HEK293T (cell line): ENCODE measurements at regions not wholly inside any gene's neighbourhood (a gene's known extent, or its start where the extent isn't known, plus 50 kb on each side); places are given as distances from the start of the nearest gene placed in this dataset.

Experiments used
- CTCF ChIA-PET: fragments of 350-600 bp; formaldehyde crosslinking; extraction: SDS; loops from one replicate; lab custom pipeline; 2021; ENCODE audit warnings: antibody characterized with exemption, inconsistent platforms; lab: Yijun Ruan, JAX
- POLR2A ChIA-PET: fragments of 350-600 bp; formaldehyde crosslinking; extraction: SDS; loops from one replicate; lab custom pipeline; 2020; ENCODE audit warnings: antibody characterized with exemption, inconsistent platforms; lab: Yijun Ruan, JAX
- DNase-seq: peaks from one replicate; pipeline ENCODE4 v3.0.0; 2012; ENCODE audit warnings: mixed read lengths; ENCODE audit errors: extremely low spot score
- ARNT ChIP-seq: fragments of 450-650 bp; IDR thresholded peaks from 2 replicates; pipeline ENCODE4 v1.6.1; 2017; ENCODE audit warnings: mild to moderate bottlenecking
- BHLHE40 ChIP-seq: fragments of 450-650 bp; IDR thresholded peaks from 2 replicates; pipeline ENCODE4 v1.6.1; 2016; ENCODE audit warnings: mild to moderate bottlenecking, moderate library complexity, borderline replicate concordance
- CTBP1 ChIP-seq: fragments of 450-650 bp; IDR thresholded peaks from 2 replicates; pipeline ENCODE4 v1.6.1; 2016; ENCODE audit warnings: borderline replicate concordance
- ELF4 ChIP-seq: fragments of 450-650 bp; IDR thresholded peaks from 2 replicates; pipeline ENCODE4 v1.6.1; 2017; ENCODE audit warnings: antibody characterized with exemption
- FOXA1 ChIP-seq: fragments of 450-650 bp; IDR thresholded peaks from 2 replicates; pipeline ENCODE4 v1.6.1; 2016; ENCODE audit warnings: mild to moderate bottlenecking
- FOXK2 ChIP-seq: fragments of 450-650 bp; IDR thresholded peaks from 2 replicates; pipeline ENCODE4 v1.6.1; 2016; ENCODE audit warnings: mild to moderate bottlenecking
- FOXM1 ChIP-seq: fragments of 450-650 bp; IDR thresholded peaks from 2 replicates; pipeline ENCODE4 v1.6.1; 2017; ENCODE audit warnings: mild to moderate bottlenecking, borderline replicate concordance
- HDGF ChIP-seq: fragments of 450-650 bp; IDR thresholded peaks from 2 replicates; pipeline ENCODE4 v1.6.1; 2017; ENCODE audit warnings: antibody characterized with exemption, borderline replicate concordance
- L3MBTL2 ChIP-seq: fragments of 450-650 bp; conservative IDR thresholded peaks from 2 replicates; pipeline ENCODE4 v1.6.1; 2016; ENCODE audit warnings: mild to moderate bottlenecking
- LEF1 ChIP-seq: fragments of 450-650 bp; IDR thresholded peaks from 2 replicates; pipeline ENCODE4 v1.6.1; 2017; ENCODE audit warnings: mild to moderate bottlenecking, borderline replicate concordance
- NFRKB ChIP-seq: fragments of 450-650 bp; IDR thresholded peaks from 2 replicates; pipeline ENCODE4 v1.6.1; 2016; ENCODE audit warnings: mild to moderate bottlenecking, moderate library complexity
- SP1 ChIP-seq: fragments of 450-650 bp; IDR thresholded peaks from 2 replicates; pipeline ENCODE4 v1.6.1; 2017
- SUZ12 ChIP-seq: fragments of 450-650 bp; IDR thresholded peaks from 2 replicates; pipeline ENCODE4 v1.6.1; 2016; ENCODE audit warnings: mild to moderate bottlenecking
- TARDBP ChIP-seq: fragments of 450-650 bp; IDR thresholded peaks from 2 replicates; pipeline ENCODE4 v1.6.1; 2016
- ZNF384 ChIP-seq: fragments of 450-650 bp; IDR thresholded peaks from 2 replicates; pipeline ENCODE4 v1.6.1; 2016
- TF ChIP-seq, protein P1 (sequence below): fragments of 450-650 bp; IDR thresholded peaks from 2 replicates; pipeline ENCODE4 v1.6.1; 2016

DNA sequence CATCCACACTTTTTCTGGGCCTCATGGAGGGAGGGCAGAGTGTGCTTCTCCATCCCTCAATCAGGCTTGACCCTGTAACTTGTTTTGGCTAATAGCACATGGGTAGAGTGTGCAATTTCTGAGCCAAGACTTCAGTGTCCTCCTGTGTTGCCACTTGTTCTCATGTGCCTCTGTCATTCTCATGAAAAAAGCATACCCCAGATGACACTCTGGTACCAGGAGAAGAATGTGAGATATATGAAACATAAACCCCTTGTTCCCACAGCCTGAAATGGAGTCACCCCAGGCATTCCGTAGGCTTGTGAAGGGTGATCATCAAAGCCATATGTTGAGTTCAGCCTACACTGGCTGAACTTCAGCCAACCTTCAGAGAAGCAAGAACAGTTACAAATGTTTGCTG lies 239.2 kb upstream of the MIR17HG start:
- ChIA-PET POLR2A (no interaction called here), CTCF (no interaction called here)
- no peak for TF ChIP-seq BHLHE40
- TF ChIP-seq HDGF: no peak
- TF ChIP-seq SUZ12: no peak
- no peak for TF ChIP-seq ARNT
- TF ChIP-seq, protein P1, sequence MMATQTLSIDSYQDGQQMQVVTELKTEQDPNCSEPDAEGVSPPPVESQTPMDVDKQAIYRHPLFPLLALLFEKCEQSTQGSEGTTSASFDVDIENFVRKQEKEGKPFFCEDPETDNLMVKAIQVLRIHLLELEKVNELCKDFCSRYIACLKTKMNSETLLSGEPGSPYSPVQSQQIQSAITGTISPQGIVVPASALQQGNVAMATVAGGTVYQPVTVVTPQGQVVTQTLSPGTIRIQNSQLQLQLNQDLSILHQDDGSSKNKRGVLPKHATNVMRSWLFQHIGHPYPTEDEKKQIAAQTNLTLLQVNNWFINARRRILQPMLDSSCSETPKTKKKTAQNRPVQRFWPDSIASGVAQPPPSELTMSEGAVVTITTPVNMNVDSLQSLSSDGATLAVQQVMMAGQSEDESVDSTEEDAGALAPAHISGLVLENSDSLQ: no peak
- no peak for TF ChIP-seq NFRKB

DNA sequence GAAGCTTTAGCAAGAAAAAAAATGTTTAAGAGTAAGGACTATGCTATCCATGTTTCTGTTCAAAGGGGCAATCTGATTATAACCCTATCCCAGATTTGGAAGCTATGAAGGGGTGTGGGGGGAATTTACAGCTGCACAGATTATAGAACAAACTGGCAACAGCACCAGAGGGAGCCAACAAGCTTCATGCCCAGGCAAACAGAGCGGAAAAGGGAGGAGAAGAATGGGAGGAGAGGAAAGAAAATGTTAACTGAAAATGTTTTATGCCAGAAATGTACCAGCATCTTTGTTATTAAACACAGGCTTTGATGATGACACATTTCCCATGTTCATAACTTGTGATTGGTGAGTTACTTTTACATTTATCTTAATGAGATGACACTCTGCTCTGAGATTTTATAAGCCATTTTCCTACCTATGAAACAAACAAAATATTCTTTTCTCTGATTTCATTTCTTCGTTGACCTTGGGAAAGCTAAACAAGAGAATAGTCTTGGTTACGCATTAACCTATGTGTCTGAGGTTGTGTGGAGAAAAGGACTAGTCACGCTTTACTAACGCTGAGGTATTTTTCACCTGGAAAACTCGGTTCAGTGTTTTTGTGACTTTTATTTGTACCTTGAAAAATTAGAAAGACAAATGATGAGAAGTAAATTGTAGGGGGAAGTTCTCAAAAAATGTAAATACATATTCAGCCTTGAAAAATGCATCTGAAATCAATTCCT lies 235.8 kb upstream of the MIR17HG start:
- CTCF ChIA-PET: no interaction called here
- DNase-seq: no peak
- TF ChIP-seq FOXK2 (no peak), ZNF384 (no peak)
- POLR2A ChIA-PET: no interaction called here

More for the DNA sequence above, 239.2 kb upstream of the MIR17HG start:
- no peak for DNase-seq

DNA sequence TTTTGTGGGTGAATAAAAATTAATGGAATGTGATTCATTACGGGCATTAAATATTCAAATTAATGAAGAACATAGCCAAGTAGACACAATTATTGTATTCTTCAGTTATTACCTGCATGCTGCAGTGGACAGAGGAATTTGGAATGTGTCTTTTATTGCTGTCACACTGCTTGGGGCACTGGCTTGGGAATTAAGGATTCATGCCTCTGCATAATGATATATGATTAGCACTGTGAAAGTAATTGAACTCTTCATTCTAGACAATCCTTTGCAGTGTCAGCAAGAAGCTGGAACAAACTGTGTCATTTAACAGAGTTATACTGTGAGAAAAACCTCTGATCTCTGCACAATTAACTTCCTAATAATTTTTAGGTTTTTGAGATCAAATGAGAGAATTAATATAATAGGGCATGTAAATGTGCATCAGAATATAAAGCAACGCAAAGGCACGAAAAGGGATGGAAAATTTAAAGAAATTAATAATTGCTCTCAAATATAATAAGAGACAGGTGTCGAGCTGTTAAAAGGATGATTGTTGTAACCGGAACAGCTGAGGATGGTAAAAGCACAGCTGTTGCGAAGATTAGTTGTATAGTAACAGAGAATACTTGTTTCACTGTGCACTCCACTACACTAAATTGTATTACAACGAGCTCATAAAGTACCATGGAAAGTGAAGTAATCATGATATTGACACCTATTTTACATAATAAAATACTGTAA lies 235.1 kb upstream of the MIR17HG start:
- POLR2A ChIA-PET: no interaction called here
- no peak for DNase-seq
- CTCF ChIA-PET: interaction anchor here (0.7 kb wide), 1 partner anchor 12 kb away, joined by 3 read pairs; no protein-coding TSS in a partner anchor
- TF ChIP-seq SP1: no peak
- no peak for TF ChIP-seq ZNF384
- no peak for TF ChIP-seq BHLHE40
- TF ChIP-seq, protein P1: no peak
- no peak for TF ChIP-seq ARNT
- TF ChIP-seq ELF4: no peak
- no peak for TF ChIP-seq SUZ12
- TF ChIP-seq L3MBTL2: no peak

DNA sequence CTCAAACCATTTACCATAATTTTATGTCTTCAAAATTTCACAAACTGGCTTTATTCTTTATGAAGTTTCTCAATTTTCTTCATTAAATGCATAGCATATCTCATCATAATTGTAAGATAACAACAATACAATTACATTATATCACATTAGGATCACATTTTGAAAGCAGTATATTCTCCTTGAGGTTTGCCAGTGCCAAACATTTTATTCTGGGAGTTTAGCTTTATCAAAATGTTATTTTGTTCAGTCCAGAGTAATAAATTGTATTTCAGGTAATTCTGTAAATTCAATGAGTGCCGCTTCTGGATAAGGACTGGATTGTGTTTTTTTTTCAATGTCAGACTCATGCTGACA lies 234.6 kb upstream of the MIR17HG start:
- DNase-seq: no peak
- TF ChIP-seq FOXM1: no peak
- no peak for TF ChIP-seq L3MBTL2
- no peak for TF ChIP-seq TARDBP
- TF ChIP-seq SUZ12: no peak
- no peak for TF ChIP-seq SP1
- no peak for TF ChIP-seq BHLHE40
- TF ChIP-seq, protein P1: no peak
- TF ChIP-seq ZNF384: no peak
- TF ChIP-seq CTBP1: no peak
- no peak for TF ChIP-seq FOXA1
- no peak for TF ChIP-seq LEF1
- no peak for TF ChIP-seq FOXK2
- ChIA-PET POLR2A (no interaction called here), CTCF (interaction anchor here (0.7 kb wide), 1 partner anchor 12 kb away, joined by 3 read pairs; no protein-coding TSS in a partner anchor)

DNA sequence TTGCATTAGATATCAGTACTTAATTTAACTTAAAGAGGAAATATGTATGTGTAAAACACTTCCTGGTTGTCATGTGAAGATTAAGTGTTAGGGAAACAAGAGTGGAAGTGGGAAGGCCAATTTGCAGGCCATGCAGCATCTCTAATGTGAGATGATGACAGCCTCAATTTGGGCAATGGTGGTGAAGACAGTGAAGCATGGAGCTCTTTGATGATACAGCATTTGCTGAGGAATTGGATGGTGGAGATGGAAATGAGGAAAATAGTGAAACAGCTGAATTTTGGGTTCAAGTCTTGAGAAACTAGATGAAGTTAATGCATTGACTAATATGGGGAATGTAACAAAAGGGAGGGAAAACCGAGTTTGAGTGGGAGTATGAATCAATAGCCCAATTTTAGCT lies 231.7 kb upstream of the MIR17HG start:
- no peak for TF ChIP-seq FOXA1
- ChIA-PET CTCF (no interaction called here), POLR2A (no interaction called here)
- no peak for DNase-seq

DNA sequence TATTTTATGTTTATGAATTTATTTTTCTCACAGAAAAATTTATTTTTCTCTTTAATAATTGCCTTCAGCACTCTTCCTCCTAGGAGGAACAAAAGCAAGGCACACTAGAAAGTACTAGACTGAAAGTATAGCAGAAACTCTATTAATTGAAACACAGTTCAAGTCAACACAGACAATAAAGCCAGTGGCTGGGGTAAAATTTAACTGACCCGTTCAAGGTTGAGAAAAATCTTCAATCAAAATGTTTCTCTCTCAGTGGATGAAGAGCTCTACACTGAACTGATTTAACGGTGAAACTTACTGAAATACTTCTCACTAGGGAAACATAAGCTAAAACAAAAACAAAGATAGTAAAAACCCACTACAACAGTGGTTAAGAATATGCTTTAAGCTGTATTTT lies 230.1 kb upstream of the MIR17HG start:
- ChIA-PET POLR2A (no interaction called here), CTCF (no interaction called here)
- DNase-seq: no peak
- TF ChIP-seq FOXK2 (no peak), SP1 (no peak), SUZ12 (no peak), FOXA1 (no peak), HDGF (no peak), CTBP1 (no peak), FOXM1 (no peak)

DNA sequence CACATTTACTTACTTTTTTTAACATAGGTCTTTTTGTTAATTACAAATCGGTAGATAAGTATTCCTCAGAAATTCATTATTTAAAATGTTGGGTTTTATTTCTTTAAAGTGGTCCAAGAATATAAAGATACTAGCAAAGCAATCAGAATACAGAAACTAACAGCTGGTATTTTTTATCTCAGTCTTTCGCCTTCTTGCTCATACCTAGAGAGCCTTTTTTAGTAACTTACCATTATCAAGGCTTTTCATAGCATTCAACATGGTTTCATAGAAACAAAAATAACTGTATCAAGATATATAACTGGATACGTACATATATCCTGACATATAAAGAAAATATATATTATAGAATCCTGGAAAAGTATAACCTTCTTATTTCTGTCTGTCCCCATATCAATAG lies 227.8 kb upstream of the MIR17HG start:
- no peak for DNase-seq
- ChIA-PET POLR2A (no interaction called here), CTCF (no interaction called here)
- TF ChIP-seq NFRKB (no peak), FOXA1 (no peak), HDGF (no peak), FOXK2 (no peak), BHLHE40 (no peak), ELF4 (no peak), CTBP1 (no peak), FOXM1 (no peak), TARDBP (no peak), LEF1 (no peak), ZNF384 (no peak), SUZ12 (no peak), ARNT (no peak), L3MBTL2 (no peak), SP1 (no peak)
- TF ChIP-seq, protein P1: no peak
